COLO829 (cell line): ENCODE measurements at regions not wholly inside any gene's neighbourhood (a gene's known extent, or its start where the extent isn't known, plus 50 kb on each side); places are given as distances from the start of the nearest gene placed in this dataset.
A peak's percentile ranks its signal among the peaks of the same experiment; 100 is the strongest.

ENCODE experiments used
- DNase-seq: peaks from one replicate; pipeline ENCODE4 v3.0.0; 2012; ENCODE audit warnings: low spot score

GRCh38 chr1:87926131-87926830, 597.6 kb downstream of the LMO4 start:
- no peak for DNase-seq

DNA sequence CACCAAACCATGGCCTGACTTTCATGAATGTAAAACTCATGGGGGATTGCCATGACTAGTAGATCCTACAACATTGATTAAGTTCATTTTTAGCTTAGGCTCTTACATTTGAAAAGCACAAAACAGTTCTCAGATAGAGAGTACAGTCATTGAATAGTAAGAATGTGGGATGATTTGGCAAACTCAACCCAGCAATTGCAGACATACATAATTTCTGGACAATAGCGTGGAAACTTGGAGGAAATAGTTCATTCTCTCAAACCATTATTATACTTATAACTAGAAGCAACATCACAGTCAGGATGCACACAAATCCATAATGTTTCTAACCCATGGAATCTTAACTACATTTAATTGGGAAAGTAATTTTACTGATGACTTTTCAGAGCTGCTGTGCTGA, 598.2 kb downstream of the LMO4 start:
- DNase-seq: no peak

- DNase-seq: no peak
Measured at GRCh38 chr1:87927391-87928280, 599.0 kb downstream of the LMO4 start.

GRCh38 chr1:87928623-87929022, 599.9 kb downstream of the LMO4 start:
- no peak for DNase-seq

DNA sequence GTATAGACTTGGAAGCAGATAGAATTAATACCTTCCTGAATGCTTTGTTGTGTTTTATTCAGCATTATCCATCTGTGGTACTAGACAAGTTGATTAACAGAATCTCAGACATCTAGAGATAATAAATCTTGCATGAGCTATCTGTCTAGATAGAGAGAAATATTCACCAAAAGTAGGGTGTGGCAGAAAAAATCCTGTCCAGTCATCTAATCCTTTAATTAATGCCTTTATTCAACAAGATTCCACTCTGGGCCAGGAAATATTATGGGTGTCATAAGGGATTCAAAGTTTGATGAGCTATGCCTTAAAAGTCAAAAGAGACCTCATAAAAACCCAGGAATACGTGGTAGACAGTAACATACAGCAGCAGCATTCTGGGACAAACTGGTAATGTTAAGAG, 601.2 kb downstream of the LMO4 start:
- no peak for DNase-seq

DNA sequence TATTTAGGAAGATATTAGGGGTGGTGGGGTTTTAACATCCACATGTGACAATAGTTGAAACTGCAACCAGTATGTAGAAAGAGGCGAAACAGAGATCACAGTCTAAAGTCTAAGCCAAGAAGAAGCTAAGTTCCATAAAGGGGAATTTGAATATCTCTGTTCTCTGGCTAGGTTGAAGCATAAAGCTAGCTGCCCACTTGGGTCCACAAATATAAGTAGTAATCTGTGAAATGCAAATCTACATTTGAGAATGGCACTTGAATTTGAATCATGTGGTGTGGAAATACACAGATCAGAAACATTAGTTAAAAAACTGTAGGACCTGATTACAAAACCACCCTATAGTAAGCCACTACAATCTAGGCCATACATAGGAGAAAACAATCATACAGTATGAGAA, 602.1 kb downstream of the LMO4 start:
- no peak for DNase-seq

GRCh38 chr1:87933171-87933570, 604.5 kb downstream of the LMO4 start:
- peak; percentile 35 for DNase-seq

- no peak for DNase-seq
Measured at GRCh38 chr1:87935130-87935529, 606.5 kb downstream of the LMO4 start.

DNA sequence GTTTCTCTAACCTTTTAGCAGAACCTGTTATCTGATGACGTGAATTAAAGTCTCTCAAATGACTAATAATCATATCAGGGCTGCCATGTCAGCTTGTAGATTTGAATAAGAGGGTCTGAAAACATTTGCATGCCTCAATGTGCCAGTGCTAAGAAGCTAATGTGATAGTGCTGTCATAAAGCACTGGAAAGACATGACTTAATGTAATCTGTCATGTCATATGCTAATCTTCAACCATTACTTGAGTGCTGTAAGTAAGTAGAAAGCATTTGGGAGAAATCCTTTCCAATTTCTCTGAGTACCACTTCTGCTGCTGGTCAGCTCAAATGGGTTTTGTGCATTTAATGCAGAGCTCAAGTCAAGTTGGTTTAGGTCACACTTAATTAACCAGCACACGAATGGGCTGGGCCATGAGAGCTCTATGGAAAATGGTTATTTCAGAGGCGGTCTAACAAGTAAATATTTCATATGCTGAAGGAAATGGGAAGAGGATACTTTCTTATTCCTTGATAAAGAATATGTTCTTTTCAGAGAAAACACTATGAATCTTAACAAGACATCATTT, 609.2 kb downstream of the LMO4 start:
- DNase-seq: no peak

DNA sequence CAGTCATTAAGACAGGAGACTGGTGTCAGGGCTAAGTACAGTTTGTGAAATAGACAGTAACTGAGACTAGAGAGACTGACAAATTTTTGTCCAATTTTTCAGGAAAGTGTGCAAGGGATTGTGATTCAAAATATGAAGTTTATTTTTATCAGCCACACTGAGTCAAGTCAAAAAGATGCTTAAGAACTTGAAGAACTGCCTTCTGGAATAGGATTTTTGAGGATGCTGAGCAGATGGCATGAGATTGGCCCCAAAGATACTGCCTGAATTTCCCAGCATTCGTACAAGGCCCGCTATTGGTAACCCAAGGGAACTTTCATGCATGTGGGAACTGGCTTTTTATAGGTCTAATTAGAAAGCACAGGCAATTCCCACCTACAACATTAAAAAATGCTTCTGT, 610.0 kb downstream of the LMO4 start:
- DNase-seq: no peak

DNA sequence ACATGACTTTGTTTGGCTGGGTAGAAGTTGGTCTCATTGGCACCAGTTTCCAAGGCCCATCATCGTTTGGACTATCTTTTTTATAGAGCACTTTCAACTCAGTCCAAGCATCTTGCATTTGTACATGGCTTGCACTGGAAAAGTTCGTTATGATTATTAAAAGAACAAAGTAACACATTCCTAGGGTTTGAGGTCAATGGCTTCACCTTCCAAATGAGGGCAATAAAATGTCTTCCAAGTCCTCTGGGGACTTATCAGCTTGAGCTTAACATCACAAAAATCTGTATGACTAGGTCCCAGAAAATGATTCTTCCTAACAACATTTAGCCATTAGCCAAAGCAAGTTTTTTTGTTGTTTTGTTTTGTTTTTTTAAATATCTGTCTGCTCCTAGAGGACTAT, 610.8 kb downstream of the LMO4 start:
- DNase-seq: no peak

GRCh38 chr1:87940421-87940820, 611.7 kb downstream of the LMO4 start:
- no peak for DNase-seq

- DNase-seq: no peak
Measured at GRCh38 chr1:87941337-87941946, 612.8 kb downstream of the LMO4 start.

DNA sequence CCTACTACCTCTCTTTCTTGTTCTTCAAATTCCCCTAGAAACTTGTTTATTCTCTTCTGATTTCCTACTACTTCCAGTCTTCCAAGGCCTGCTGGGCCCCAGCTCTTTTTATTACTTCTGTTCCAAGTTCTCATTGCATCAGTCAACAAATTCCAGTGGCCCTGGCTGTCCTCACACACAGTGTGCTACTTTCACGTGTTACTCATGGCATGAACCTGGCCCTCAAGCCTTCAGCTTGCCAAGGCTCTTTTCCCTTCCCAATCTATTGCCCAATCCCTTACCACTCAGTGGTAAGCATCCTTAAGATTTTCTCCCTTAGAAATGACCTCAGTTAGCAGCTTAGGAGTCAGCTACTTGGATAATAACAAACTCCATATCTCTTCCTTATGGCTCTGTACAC, 613.5 kb downstream of the LMO4 start:
- no peak for DNase-seq

DNA sequence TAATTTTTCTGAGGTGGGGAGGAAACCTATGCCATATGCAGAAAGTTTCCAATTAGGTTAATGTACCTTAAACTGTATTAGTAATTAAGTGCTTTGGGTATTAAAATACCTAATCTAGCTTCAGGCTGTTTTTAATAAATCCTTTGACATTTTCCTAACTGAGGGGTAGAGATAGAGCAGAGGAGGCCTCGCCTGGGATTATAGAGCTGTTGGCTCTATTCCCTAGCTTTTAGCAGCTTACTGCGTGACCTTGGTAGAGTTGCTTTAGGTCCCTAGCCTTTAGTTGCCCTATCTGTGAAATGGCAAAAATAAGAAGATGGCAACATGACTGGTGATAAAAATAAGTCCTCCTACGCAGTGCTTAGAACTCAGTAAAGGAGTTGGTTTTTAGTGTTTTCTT, 621.0 kb downstream of the LMO4 start:
- DNase-seq: no peak

GRCh38 chr1:87950369-87950768, 621.7 kb downstream of the LMO4 start:
- no peak for DNase-seq

DNA sequence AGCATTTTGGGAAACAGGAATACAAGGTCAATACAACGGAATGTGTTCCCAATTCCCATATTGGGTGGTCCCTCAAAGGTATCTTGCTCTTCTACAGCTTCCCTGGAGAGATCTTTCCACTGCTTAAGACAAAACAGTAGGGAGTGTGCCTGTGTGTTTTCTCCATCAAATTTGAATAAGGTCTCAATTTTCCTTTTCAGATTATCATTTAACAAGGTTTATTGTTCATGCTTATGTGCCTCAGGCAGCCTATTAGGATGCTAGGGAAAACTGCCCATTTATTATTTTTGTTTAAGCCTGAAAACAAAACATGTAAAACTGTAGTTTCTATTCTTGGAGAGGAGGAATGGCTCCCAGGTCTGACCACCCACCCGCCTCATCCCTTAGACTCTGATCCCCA, 622.7 kb downstream of the LMO4 start:
- no peak for DNase-seq

DNA sequence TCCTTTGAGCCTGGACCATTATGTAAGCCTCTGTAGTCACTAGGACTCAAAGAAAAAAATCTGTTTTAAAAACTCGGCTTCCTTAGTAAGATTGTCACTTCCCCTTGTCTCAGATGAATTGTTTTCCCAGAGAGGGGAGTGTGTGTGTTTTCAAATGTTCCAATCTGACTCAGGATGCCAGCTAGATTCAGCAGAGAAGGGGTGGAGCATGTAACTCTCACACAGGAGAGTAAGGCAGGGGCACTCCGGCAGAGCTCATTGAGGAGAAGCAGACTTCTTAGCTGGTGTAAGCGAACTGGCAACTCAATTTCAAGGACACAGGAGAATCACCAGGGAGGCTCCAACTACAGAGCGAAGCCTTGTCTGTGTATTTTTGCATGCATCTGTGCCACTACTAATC, 623.2 kb downstream of the LMO4 start:
- DNase-seq: no peak

- no peak for DNase-seq
Measured at GRCh38 chr1:87953121-87953520, 624.4 kb downstream of the LMO4 start.

- DNase-seq: peak; percentile 24
Measured at GRCh38 chr1:87953732-87954344, 625.2 kb downstream of the LMO4 start.

DNA sequence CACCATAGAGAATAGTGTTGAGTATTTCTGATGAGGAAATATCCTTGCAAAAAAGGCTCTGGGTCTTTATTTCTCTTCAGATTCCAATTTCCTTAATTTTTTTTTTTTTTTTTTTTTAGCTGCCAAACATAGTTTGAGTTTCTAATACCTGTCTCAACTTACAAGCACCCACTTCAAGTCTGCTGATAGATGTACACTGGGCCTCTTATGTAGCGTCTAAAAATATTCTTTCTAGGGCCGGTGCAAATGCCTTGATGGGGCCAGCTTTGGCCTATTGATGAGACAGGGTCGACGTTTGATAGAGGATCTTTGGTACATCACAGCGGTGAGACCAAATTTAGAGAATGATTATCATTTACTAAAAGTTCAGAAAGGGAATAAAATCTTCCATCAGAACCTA, 626.4 kb downstream of the LMO4 start:
- no peak for DNase-seq

- no peak for DNase-seq
Measured at GRCh38 chr1:87956072-87956471, 627.4 kb downstream of the LMO4 start.
